SKM-1 treated with dmso at 0.1 percent for 144 hours (cell line): ENCODE measurements at regions not wholly inside any gene's neighbourhood (a gene's known extent, or its start where the extent isn't known, plus 50 kb on each side); places are given as distances from the start of the nearest gene placed in this dataset.

ENCODE experiments used
- DNase-seq: peaks from one replicate; lab custom pipeline; 2025; ENCODE audit not compliant: unreplicated experiment; lab: John Stamatoyannopoulos, UW

- DNase-seq, result no peak
These were observed 99.8 kb upstream of the YPEL5 start for GRCh38 chr2:30046979-30047378.

DNA sequence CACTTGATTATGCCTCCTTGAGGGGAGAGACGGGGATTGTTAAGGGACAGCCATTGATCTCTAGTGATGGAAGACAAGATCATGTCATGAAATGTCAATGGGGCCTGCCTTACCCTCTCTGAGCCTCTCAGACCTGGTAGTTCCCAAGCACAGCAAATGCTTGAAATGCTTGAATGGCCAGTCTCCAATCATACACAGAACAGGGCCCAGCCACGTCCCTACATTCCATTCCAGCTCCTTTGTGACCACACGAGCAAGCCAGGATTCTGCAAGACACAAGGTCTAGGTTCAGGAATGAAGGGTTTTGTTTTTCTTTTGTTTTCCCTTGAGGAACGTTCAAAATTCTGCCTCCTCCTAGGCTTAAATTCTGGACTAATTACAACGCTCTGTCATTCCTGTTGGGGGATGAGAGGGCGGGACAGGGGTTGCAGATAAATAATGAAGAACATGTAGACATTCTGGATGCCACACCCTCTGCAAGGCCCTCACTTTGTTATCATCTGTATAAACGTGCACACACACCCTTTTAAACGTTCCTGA lies 98.1 kb upstream of the YPEL5 start:
- no peak for DNase-seq

DNA sequence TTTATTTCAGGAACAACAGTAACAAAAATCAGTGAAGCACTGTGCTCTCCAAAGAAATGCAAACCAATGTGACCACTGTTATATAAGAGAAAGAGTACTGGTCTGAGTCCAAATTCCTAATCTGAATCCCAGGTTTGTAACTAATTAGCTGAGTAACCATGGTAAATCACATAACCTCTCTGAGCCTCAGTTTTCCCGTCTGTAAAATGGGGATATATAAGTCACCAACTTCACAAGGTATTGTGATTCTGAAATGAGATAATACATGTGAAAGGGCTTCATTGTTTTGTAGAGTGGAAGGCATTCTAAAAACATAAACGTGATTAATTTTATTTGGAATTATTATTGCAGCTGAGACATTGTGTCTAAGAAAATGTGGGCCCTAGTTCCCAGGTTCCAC lies 91.3 kb upstream of the YPEL5 start:
- no peak for DNase-seq

DNA sequence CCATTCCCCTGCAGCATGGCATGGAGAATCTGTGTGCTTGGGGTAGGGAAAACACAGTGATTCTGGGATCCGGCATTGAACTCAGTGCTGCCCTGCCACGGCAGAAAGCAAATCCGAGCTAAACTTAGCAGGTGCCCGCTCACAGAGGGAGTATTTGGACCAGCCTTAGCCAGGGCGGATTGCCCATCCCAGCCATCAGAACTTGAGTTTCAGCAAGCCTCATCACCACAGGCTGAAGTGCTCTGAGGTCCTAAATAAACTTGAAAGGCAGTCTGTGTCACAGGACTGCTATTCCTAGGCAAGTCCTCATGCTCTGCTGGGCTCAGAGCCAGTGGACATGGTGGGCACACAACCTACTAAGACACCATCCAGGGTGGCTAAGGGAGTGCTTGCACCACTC lies 86.2 kb upstream of the YPEL5 start:
- DNase-seq, result no peak

DNA sequence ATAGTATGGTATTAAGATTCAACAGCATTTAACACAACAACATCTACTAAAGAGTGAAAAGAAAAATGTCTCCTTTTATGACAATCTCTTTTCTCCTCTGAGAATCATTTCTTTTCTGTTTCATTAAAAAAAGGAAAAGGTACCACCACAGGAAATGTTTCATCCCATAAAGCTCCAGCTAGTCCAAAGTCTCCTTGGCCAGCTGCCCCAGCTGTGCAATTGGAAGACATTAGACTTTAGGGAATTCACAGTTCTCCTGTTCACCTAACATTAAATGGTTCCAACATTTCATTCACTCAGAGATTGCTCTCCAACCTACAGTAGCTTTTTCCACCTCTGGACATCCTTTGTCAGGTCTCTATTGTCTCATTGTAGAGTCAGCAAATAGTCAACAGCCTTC lies 78.7 kb upstream of the YPEL5 start:
- DNase-seq, result no peak

GRCh38 chr2:30072250-30072842 lies 74.5 kb upstream of the YPEL5 start:
- peak; percentile 57 for DNase-seq

- DNase-seq, result no peak
These were observed 73.3 kb upstream of the YPEL5 start for GRCh38 chr2:30073523-30073922.

DNA sequence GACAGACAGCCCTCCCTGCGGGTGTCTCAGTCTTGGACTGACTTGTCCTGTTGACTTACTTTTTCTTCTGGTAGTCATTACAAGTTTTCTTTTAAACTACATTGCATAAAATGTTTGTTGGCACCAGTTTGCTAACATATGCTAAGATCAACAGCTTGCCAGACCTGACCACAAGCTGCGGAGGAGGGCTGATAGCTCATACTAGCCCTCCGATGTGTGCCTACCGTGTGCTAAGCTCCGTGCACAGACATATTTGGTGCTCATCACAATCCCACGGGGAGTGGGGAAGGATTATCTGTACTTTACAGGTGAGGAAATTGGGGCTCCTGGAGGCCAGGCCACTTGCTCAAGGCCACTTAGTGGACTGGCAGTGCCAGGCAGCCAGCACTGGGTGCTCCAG lies 72.8 kb upstream of the YPEL5 start:
- DNase-seq, result no peak

DNA sequence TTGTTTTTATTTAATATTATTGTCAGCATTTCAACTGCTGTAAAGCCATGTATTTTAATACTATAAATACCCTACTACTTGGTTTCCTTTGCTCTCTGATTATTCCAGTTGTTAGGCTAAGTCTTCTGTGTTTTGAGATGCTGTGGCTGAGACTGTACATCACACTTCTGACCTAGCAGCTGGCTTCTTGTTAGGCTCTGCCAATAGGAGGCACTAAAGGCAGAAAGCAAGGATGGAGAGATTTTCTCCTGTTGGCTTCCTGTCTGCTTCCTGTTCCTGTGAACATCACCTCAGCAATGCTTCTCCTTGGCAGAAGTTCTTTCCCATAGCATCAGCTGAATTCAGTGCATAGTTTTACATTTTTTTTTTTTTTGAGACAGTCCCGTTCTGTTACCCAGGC lies 68.3 kb upstream of the YPEL5 start:
- DNase-seq, result no peak

DNA sequence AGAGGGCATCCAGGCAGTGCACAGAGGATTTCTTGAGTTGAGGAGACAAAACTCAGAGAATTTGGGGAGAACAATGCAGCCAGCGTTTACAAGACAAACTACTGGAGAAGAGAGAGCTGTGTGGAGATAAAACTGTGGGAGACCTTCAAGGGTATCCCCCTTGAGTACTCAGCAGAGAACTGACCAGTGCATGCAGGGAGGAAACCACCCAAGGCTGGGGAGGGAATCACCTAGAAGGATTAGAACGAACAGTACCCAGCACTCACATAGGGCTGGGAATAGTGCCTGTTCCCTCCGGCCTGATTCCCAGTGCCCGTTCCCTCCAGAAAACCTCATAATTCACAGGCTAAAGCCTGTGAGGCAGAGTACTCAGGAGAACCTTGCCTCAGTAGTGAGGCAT lies 61.9 kb upstream of the YPEL5 start:
- DNase-seq, result no peak

DNA sequence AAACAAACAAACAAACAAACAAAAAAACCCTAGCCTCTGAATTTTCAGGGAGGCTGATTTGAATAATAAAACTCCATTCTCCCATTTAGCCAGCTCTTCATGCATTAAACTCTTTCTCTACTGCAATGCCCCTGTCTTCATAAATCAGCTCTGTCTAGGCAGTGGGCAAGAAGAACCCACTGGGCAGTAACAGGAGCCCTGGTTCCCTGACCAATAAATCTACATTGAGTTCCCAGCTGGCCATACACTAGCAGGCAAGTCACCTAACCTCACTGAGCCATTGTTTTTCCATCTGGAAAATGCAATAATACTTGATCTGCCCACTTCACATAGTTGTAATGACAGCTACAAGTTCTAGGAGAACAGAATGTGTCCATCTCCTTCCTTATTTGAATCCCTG lies 57.6 kb upstream of the YPEL5 start:
- no peak for DNase-seq

- DNase-seq, result no peak
These were observed 51.4 kb upstream of the YPEL5 start for GRCh38 chr2:30095402-30095801.

GRCh38 chr2:30096451-30096850 lies 50.4 kb upstream of the YPEL5 start:
- DNase-seq, result no peak
